Effector memory CD4-positive, alpha-beta T cell (primary cell): ENCODE measurements at regions not wholly inside any gene's neighbourhood (a gene's known extent, or its start where the extent isn't known, plus 50 kb on each side); places are given as distances from the start of the nearest gene placed in this dataset.

ENCODE experiments used
- DNase-seq, 3 donors: peaks; one replicate each; pipeline ENCODE4 v3.0.0-alpha.2; 2020
- H3K27ac ChIP-seq: 2 replicates; pipeline ENCODE4 v1.7.0; 2013; ENCODE audit warnings: mild to moderate bottlenecking, low read length, moderate library complexity; ENCODE audit not compliant: insufficient read depth, poor library complexity, severe bottlenecking
- H3K27me3 ChIP-seq: replicated peaks from 2 replicates; pipeline ENCODE4 v1.7.0; 2013; ENCODE audit warnings: mild to moderate bottlenecking, low read length; ENCODE audit not compliant: insufficient read depth, control insufficient read depth, poor library complexity, severe bottlenecking
- H3K36me3 ChIP-seq: 2 replicates; pipeline ENCODE4 v1.7.0; 2013; ENCODE audit warnings: mild to moderate bottlenecking, low read length, moderate library complexity; ENCODE audit not compliant: control insufficient read depth, insufficient read depth
- H3K4me1 ChIP-seq: 2 replicates; pipeline ENCODE4 v1.7.0; 2013; ENCODE audit warnings: low read length, mild to moderate bottlenecking; ENCODE audit not compliant: control insufficient read depth, insufficient read depth, poor library complexity, severe bottlenecking
- H3K4me3 ChIP-seq: 2 replicates; pipeline ENCODE4 v1.7.0; 2013; ENCODE audit warnings: low read length, low read depth, mild to moderate bottlenecking; ENCODE audit not compliant: insufficient read depth, poor library complexity, severe bottlenecking
- H3K9me3 ChIP-seq: 2 replicates; pipeline ENCODE4 v1.7.0; 2013; ENCODE audit warnings: mild to moderate bottlenecking, low read length, moderate library complexity; ENCODE audit not compliant: control insufficient read depth

DNA sequence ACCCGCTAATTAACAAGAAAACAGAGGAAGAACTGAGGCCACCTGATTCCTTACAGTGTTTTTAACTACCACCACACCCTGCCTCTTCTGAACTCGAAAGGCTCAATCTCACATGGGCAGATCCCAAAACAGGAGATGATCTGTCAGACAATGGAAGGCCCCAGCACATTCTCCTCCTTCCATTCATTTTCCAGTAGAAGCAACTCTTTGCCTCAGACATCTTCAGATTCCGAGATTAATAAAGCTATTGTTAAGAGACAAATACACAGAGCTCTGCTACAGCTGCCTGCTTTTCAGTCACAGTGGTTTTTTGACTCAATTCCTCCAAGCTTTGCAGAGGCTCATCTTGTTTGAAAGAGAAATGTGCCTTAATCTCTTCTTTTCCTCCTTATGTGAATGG, 127.2 kb upstream of the ADAMTSL1 start:
- H3K9me3 ChIP-seq: no peaks in the 10 kb centered on the region
- no peaks in the 10 kb centered on the region for H3K4me1 ChIP-seq
- no peak overlapping the region for H3K27ac ChIP-seq
- H3K27me3 ChIP-seq: no peaks in the 10 kb centered on the region
- DNase-seq: no peak
- H3K4me3 ChIP-seq: no peak overlapping the region
- H3K36me3 ChIP-seq: no peaks in the 10 kb centered on the region

DNA sequence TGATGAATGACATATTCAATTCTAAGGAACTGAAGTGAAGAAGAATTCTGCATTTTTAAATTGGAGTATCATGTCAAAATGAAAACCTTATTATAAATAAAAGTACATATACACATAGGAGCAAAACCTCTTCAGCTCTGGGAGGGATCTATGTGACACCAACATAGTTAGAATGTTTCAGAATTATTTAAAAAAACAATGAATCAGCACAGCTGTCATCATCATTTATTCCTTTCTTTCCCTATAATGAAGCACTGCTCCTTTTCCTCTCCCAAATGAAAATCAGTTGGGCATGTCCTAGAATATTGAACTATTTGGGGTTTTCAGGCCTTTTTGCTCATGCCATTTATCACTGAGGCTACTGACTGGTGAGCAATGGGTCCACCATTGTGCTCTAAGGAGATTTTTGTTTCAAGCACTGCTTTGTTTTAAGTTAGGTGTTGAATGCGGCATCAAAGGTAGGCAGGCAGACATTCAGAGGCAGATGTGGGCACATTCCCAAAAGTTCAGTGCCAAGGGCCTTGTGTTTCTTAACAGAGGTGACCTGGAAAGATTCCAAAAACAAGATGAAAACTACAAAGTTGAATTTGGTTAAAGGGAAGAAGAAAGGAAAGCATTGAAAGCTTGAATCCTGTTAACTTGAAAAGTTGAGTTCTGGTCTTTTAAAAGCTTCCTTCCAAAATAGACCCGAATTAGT, 126.4 kb upstream of the ADAMTSL1 start:
- no peaks in the 10 kb centered on the region for H3K9me3 ChIP-seq
- H3K4me3 ChIP-seq: no peak overlapping the region
- H3K27me3 ChIP-seq: no peaks in the 10 kb centered on the region
- H3K36me3 ChIP-seq: no peaks in the 10 kb centered on the region
- DNase-seq: no peak
- no peaks in the 10 kb centered on the region for H3K4me1 ChIP-seq
- no peak overlapping the region for H3K27ac ChIP-seq

DNA sequence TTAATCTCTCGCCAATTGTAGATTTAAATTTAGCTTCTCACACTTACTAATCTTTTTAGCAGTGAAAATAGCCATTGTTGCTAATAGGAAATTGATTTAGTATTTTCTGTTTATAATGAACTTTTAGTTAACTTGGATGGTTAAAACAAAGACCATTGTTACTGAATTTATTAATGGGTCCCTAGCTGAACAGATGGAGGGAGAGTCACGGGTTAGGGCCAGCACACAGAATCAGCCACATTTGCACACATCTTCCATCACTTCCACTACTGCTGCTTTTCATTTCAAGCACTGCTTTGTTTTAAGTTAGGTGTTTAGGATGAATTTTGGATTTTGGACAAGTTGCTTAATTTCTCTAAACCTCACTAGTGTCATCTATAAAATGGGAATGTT, 125.9 kb upstream of the ADAMTSL1 start:
- no peak overlapping the region for H3K4me3 ChIP-seq
- H3K27me3 ChIP-seq: no peaks in the 10 kb centered on the region
- H3K9me3 ChIP-seq: no peaks in the 10 kb centered on the region
- no peak overlapping the region for H3K27ac ChIP-seq
- DNase-seq: no peak
- H3K4me1 ChIP-seq: no peaks in the 10 kb centered on the region
- no peaks in the 10 kb centered on the region for H3K36me3 ChIP-seq

DNA sequence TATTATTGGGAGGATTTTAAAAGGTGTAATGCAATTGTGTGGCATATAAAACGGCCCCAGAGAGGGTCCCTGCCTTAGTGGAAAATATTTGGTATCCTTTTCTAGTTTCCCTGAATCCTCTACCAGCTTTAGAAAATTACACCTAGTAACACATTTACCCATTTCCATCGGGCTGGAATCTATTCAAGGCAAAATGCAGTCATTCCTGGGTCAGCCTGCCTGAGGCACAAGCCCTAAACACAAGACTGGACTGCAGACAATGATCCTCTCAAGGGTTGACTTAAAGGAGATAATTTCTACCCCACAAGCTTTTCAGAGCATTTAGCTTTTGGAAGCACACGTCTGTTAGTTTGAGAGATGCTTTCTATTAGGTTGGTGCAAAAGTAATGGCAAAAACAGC, 124.4 kb upstream of the ADAMTSL1 start:
- no peaks in the 10 kb centered on the region for H3K27me3 ChIP-seq
- H3K4me1 ChIP-seq: no peaks in the 10 kb centered on the region
- H3K36me3 ChIP-seq: no peaks in the 10 kb centered on the region
- no peaks in the 10 kb centered on the region for H3K9me3 ChIP-seq
- no peak for DNase-seq
- H3K27ac ChIP-seq: no peak overlapping the region
- no peak overlapping the region for H3K4me3 ChIP-seq

DNA sequence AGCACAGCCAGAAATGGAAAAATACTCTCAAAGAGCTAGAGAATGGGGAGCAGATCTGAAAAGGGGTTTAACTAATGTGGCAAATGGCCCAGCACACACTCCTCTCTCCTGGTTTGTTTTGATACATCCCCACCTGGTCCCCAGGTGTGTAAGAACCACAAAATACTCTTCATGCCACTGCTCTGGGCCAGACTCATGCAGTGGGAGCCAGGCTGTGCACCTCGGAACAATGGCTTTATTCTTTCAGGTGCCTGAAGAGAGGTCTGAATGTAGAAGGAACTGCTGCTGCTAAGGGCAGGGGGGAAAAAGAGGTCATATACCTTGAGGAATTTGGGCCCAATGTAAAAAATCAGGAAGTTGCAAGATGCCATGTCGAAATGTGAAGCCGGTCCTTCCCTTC, 123.9 kb upstream of the ADAMTSL1 start:
- DNase-seq: no peak
- no peak overlapping the region for H3K27ac ChIP-seq

DNA sequence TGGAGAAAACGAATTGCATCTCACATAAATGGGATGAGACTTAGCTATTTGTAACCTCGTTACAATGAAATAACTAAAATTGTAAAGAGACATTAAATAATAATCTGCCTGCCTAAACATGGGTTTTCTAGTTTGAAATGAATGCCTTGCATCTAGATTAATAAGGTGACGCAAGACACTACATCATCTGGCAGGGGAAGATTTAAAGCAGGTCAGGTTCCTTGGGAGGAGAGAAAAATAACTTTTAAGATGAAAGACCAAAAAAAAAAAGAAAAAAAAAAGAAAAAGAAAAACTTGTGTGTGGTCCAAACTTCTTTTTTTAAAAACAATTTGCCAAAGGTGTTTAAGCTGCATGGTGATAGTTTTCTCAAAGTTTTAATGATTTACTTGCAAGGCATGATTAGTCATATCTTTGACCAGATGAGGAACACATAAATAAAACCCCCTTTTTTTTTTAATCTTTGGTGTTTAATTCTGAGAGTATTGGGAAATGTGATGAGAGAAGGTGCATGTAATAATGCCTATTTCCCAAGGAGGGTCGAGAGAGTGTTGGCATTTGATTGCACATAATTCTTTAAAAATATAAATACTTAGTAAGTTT, 122.9 kb upstream of the ADAMTSL1 start:
- Histone ChIP-seq H3K27ac (no peak overlapping the region), H3K36me3 (no peaks in the 10 kb centered on the region), H3K4me1 (no peaks in the 10 kb centered on the region), H3K4me3 (no peak overlapping the region), H3K27me3 (no peaks in the 10 kb centered on the region), H3K9me3 (no peaks in the 10 kb centered on the region)
- DNase-seq: no peak

More for the DNA sequence above, 123.9 kb upstream of the ADAMTSL1 start:
- no peaks in the 10 kb centered on the region for H3K4me1 ChIP-seq
- H3K36me3 ChIP-seq: no peaks in the 10 kb centered on the region
- H3K9me3 ChIP-seq: no peaks in the 10 kb centered on the region
- H3K4me3 ChIP-seq: no peak overlapping the region
- H3K27me3 ChIP-seq: no peaks in the 10 kb centered on the region

DNA sequence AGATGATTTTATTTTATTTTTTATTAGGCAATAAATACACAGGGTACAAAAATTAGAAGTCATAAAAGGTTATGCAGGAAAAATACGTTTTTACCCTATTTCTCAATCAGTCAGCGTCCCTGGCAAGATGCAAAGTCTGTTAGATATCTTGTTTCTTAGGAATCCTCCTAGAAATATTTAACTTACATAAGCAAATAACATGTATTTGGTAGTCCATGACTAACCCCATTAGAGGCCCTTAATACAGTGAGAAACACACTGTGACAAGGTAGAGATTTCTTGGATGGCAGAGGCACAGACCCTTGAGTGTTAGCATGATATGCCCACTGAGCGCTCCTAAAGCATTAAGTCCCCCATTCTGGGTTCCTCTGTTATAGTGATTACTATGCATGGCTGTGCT, 121.2 kb upstream of the ADAMTSL1 start:
- no peaks in the 10 kb centered on the region for H3K27me3 ChIP-seq
- no peaks in the 10 kb centered on the region for H3K9me3 ChIP-seq
- DNase-seq: no peak
- no peak overlapping the region for H3K27ac ChIP-seq
- H3K4me3 ChIP-seq: no peak overlapping the region
- H3K36me3 ChIP-seq: no peaks in the 10 kb centered on the region
- H3K4me1 ChIP-seq: no peaks in the 10 kb centered on the region

DNA sequence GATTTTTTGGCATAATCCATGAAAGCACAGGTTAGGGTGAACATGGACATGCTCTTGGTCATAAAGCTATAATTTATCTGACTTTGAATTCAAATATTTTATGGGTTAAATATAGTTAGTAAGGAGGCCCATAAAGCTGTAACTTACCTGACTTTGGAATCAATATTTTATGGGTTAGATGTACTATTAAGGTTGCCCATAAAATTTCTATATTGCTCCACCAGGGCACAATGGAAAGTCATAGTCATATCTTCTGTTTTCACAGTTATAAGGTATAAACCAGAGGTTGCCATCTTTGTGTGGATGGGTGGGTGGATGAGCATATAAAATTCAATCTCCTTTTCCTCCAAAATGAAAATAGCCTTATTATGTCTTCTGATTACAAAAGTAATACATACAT, 120.5 kb upstream of the ADAMTSL1 start:
- Histone ChIP-seq H3K4me1 (no peaks in the 10 kb centered on the region), H3K9me3 (no peaks in the 10 kb centered on the region), H3K4me3 (no peak overlapping the region), H3K27ac (no peak overlapping the region), H3K36me3 (no peaks in the 10 kb centered on the region), H3K27me3 (no peaks in the 10 kb centered on the region)
- DNase-seq: no peak

DNA sequence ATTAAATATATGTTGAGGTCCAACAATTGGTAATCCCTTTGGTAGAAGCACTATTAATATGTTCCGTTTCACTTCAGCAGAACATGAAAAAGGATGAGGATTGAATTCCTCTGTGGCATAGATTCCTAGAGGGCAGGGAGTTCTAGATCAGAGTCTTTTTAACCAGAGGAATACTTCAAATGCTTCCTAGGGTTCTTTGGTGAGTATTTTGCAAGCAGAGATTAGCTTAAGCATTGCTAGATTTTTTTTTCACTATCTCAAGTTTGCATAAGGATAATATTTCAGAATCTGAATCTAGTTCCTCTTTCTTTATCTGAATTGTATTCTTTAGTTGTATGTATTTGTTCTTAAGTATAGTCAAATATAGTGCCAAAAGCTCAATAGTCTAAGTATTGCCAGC, 116.6 kb upstream of the ADAMTSL1 start:
- Histone ChIP-seq H3K27ac (no peak overlapping the region), H3K4me1 (no peaks in the 10 kb centered on the region), H3K36me3 (no peaks in the 10 kb centered on the region), H3K27me3 (no peaks in the 10 kb centered on the region), H3K9me3 (no peaks in the 10 kb centered on the region), H3K4me3 (no peak overlapping the region)
- no peak for DNase-seq

DNA sequence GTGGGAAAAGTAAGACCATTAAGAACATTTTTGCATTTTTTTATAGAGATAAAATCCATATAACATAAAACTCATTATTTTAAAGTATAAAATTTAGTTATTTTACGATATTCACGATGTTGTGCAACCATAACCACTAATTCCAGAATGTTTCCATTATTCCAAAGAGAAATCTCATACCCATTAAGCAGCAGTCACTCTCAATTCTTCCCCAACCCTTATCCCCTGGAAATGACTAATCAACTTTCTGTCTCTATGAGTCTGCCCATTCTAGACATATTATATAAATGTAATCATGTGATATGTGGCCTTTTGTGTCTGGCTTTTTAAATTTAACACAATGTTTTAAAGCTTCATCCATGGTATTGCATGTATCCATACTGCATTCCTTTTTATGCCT, 115.6 kb upstream of the ADAMTSL1 start:
- Histone ChIP-seq H3K27ac (no peak overlapping the region), H3K36me3 (no peaks in the 10 kb centered on the region), H3K9me3 (no peaks in the 10 kb centered on the region), H3K4me3 (no peak overlapping the region), H3K4me1 (no peaks in the 10 kb centered on the region), H3K27me3 (no peaks in the 10 kb centered on the region)
- DNase-seq: no peak
